NCI-H526 (cell line): ENCODE measurements at regions not wholly inside any gene's neighbourhood (a gene's known extent, or its start where the extent isn't known, plus 50 kb on each side); places are given as distances from the start of the nearest gene placed in this dataset.

Source experiments
- DNase-seq, 2 experiments: peaks; one replicate each; lab custom pipeline; 2025; lab: John Stamatoyannopoulos, UW

DNA sequence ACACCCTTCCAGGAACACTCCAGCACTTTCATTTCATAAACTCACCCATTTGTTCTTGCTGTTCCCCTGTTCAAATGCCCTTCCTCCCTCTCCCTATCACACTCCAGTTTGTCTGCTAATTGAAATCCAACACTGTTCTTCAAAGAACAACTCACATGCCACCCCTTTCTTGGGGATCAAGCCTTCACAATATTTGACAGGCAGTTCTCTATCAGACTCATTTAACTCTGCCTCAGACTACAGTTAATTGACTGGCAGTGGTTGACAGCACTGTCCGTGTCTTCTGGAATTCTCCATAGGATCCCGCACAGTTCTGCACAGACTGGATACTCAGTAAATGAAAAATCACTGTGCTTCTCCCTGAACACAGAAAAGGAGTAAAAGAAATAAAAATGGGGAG is 87.8 kb downstream of the PMP22 start:
- DNase-seq, result no peak

DNA sequence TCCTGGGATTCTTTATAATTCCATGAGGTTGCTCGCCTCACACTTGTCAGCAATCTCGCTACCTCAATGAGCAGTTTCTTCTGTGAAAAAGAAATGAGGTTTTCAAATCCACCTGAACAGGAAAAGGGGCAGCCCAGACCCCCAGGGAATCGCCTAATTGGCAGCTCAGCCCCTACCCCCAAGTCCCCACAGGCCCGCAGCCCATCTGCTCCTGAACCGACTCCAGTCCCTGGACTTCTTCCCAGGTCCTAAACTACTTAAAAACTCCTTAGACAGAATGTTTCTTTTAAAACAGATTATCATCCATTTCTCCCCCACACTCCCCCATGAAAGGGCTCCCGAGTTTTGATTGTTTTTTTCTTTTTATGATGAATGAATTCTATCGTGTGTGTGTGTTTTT is 89.8 kb downstream of the PMP22 start:
- no peak for DNase-seq

DNA sequence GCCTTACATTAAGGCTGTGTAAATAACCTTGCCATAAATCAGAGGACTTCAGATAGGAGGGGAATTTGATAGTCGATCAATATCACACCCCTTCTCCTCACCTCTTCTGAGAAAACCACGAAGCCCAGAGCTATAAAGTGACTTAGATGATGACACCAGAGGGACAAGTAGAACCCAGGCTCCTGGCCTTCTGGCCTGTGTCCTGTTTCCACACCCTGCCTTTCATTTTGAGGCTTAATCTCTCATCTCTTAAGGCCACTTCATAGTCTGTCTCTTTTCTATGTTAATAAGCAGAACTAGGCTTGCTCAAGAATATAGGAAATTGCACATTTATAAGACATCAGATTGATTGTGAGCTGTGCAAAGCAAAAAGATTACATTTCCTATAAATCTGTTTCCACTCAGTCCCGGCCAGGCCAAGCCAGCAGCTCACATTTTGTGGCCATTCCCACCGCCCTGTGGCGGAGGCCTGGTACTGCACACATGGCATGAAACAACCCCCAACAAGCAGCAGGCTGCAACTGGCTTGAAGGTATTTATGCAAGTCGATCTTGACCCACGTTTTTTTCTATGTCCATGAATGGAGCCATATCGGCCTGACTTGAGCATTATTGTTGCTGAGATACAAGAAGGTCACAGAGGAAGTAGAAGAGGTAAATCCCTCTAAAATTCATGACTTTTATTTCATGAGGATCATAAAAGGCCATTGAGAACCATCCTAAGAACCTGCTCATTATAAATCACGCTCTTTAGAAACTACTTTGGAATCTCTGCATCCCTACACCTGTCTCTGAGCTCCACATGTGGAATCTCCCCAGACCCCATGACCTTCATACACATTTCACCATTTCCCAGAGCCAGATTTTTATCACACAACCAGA is 93.7 kb downstream of the PMP22 start:
- DNase-seq, result peak; percentile 10 to 37

DNA sequence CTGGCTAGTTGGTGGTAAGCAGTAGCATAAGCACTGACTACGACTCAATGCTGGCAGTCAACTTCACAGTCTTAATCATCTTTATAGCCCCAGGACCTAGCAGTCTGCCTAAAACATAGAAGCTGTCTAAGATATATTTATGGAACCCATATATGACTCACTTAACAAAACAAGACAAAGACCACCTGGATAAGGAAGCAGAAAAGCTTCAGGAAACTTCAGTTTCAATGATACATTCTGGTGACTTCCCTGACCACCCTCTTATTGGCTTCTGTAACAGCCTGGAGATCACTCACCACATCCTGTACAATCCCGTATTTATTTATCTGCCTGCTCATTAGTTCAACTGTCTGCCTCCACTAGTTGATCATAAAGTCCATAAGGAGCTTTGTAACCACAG is 95.5 kb downstream of the PMP22 start:
- DNase-seq, result no peak

DNA sequence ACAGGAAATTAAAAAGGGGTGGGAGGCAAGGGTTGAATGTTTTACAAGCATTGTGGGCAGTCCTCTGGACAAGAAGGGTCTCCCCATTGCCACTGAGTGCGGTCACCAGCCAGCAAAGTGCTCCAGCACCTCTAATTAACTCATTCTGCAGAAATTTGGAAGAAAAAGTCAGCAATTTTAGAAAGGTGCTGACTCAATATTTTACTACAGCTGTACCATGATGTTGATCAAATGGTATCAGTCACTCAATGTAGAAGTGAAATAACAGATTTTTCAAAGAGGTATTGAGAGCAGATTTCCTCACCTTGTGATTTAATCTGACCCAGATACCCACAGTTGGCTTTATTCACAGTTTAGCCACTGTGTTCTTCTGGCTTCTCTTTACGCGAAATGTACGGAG is 96.7 kb downstream of the PMP22 start:
- no peak for DNase-seq

DNA sequence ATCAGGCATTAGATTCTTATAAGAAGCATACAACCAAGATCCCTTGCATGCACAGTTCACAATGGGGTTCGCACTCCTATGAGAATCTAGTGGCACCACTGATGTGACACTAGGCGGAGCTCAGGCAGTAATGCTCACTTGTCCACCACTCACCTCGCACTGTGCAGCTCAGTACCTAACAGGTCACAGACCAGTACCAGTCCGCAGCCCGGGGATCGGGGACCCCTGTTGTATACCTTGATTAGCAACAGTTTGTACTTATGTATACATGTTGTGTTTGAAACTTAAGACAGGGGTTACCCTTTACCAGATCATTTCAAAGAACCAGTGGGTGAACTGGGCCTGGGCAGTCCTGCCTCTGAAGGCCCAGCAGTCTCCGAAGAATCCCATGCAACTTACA is 103.7 kb downstream of the PMP22 start:
- DNase-seq, result no peak

DNA sequence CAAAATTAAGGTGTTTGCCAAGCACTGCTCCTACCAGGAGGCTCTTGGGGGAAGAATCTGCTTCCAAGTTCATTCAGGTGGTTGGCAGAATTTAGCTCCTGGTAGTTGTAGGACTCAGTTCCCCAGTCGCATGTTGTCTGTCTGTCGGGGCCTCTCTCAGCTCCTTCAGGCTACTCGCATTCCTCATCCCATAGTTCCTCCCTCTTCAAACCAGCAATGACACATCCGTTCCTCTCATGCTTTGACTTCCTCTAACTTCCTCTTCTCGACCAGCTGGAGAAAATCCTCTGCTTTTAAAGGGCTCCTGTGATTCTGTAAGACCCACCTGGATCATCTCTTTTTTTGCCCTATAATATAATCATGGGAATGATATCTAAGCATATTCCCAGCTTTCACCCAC is 108.1 kb downstream of the PMP22 start:
- no peak for DNase-seq

DNA sequence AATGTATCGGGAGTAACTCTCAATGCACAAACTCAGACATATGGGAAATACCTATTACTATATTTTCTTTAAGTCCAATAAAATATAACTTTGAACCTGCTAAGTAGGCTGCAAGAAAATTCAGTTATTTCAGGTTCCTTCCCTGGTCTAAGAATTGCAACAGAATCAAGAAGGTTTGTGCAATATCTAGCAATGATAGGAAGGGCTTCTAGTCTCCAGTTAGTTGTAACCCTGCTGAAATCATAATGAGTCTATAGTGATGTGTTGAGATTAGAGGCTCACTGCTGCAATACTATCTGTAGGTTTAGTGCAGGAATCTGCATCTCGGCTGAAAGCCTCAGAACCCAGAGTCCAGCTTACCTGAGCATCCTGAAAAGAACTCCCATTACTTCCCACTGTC is 110.5 kb downstream of the PMP22 start:
- no peak for DNase-seq

DNA sequence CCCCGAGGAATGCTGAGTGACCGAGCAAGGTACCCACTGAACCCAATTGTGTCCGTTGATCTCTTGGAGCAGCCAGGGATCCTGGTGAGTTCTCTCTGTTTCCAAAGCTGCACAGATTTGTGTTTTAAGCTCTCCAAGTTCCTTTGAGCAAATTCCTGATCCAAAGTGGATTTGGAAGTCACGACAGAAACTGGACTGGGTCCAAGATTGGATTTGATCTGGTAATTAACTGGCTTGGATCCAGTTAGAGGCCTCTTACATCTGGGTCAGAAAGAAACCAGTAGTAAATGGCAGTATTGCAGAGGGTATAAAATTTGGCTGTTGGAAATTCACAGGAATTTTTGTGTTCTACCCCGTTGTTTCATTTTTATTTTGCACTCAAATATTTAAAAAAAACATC is 119.5 kb downstream of the PMP22 start:
- no peak for DNase-seq

DNA sequence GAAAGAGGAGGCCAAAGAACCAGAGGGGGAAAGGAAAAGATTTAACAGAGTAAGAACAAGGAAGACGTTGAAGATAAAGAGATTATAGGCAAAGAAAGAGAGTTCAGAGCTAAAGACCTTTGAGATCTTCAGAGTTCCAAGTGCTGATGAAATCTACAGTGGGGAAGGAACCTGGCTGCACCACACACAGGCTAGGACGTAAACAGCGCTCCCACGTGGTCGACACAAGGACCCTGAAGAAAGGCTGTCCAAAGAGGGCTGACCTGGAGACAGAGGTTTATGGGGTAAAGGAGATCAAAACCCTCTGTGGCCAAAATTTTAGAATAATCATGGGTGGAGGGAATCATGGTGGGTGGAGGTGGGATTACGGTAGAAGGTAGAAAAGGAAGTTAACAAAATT is 121.6 kb downstream of the PMP22 start:
- no peak for DNase-seq

DNA sequence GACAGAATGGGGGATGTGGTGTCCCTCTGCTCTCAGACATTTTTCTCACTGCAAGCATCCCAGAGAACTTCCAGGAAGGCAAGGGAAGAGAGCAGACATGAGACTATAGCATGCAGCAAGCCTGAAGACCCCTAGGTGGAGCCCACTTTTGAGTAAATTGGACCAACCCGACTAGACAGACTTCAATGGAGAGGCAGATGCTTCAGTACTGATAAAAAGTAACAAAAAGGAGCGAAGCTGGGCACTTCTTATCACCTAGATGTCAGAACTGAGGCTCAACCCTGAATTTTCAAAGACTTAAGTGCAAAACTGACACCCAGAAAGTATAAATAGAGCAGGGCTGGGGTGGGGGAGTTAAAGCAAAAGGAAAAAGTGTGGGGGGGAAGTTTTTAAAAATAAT is 130.8 kb downstream of the PMP22 start:
- DNase-seq, result no peak

DNA sequence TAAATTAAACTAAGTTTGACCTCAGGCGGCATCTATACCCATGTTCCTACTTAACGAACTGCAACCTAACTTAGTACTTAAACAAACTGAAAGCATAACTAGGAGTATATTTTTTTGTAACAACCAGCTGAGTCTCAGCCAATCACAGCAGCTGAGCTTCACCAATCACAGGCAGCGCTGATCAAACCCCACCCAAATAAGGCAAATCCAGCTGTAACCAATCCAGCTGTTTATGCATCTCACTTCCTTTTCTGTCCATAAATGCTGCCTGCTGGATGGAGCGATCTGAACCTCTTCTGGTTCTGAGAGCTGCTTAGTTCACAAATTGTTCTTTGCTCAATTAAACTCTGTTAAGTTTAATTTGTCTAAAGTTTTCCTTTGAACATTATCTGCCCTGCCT is 131.3 kb downstream of the PMP22 start:
- DNase-seq, result no peak

DNA sequence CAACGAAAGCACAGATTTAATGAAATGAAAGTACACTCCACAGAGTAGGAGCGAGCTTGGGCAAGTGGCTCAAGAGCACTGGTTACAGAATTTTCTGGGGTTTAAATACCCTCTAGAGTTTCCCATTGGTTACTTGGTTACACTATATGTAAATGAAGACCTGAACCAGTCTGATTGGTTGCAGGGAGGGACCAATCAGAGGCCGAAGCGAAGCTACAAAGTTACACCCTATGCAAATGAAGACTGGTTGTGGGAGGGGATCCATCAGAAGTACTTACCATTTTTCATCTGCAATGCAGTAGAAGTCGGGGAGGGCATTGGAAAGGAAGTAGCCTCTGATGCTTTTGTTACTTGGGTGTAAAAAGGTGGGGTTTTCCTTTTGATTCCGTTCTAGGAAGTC is 132.0 kb downstream of the PMP22 start:
- no peak for DNase-seq

DNA sequence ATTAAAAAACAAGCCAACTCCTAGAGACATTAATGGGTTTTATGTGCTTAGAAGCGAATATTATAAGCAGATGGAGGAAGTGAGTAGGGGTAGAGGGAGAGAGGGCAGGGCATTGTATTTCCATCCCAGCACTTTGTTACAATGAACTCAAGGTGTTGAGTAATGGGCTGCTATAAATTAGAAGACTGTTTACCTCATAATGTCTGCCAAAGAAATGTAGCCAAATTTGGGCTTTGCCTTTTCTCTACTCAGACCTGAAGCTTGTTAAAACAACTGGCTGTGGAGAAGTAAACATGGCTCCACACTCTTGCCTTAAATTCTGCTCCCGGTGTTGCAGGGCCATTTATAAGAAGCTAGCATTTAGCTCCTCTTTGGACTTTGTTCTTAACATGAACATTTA is 134.7 kb downstream of the PMP22 start:
- DNase-seq, result no peak

DNA sequence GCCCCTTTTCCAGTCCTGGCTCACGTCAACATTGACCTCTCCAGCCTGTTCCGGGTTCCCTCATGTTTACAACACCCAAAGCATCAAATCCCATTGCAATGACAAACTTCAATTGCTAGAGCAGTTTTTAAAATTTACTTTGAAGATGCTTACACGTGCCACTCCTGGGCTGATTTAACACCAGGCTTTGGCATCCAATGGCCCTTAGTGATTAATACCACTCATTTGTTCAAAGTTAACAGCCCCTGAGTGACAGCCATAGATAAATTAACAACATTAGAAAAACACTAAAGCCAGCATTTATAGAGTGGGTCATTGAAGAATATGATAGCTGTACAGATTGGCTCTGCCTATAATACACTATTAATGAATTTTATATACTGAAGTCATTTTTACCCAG is 135.1 kb downstream of the PMP22 start:
- no peak for DNase-seq

DNA sequence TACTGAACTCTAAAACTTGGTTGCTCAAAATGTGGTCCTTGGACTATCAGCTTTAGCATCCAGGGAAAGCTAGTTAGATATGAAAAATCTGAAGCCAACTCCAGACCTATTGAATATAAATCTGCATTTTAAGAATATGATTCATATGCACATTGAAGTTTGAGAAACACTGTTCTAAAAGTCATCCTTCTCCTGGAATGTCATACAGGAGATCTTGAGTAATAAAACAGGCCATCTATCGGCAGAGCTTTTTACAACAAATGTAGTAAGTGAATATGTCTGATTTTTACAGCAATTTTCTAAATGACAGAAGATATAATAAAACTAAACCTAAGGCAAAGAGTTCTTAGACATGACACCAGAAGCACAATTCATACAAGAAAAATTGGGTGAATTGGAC is 140.4 kb downstream of the PMP22 start:
- no peak for DNase-seq

DNA sequence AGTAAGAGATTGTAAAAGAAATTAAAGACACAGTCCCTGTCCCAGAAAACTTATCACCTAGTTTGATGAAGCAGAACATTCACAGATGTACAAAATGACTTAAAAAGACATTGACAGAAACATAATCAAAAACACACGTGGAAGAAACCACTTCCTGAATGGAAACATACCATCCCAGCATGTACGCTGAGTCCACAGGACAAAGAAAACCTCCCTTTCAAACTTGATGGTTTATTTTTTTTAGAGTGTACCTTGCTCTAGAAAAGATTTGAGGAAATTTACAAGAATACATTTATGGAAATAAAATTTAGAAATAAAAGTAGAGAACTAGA is 140.9 kb downstream of the PMP22 start:
- no peak for DNase-seq

DNA sequence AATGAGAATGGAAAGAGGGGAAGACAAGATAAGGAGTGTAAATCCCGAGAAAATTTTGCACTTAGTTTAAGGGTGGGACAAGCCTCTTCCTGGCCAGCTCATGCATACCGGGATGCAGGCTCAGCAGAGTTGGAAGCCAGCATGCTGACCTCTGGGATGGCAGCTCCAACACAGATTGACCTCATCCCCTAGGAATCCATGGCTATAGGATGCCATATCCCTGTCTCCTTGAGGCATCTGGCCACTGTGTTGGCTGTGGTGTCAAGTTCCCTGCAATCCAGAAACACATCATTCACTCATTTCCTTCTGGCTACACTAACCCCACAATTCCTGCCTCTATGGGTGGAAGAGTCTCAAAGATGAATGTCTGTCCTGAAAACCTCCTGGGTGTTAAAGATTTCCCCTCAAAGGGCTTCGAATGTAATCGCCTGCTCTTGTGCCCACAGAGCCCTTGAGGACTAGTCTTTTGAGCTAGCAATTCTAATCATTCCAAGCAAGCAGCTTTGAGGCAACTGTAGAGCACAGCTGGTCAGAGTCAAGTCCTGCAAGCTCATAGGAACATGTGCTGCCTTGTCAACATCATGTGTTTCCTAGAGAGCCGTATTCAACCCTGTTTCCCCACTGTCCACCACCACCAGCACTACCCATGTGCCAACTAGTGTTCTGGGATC is 141.4 kb downstream of the PMP22 start:
- no peak for DNase-seq

DNA sequence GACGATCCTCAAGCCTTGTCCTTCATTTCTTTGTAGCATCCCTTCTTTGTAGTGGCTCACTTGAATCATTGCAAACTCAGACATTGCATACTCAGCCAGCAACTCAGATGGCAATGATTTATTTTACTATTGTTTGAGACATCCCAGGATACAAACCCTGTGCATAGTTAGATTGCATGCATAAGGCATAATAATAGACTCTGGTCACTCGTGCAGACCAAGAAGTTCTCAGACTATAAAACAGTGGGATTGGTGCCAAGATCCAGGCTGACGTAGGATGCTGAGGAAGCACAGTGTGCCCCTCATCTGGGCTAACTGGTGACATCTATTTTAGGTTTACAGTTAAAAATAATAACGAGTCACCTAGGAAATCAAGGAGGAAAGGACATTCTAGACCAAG is 142.3 kb downstream of the PMP22 start:
- no peak for DNase-seq

DNA sequence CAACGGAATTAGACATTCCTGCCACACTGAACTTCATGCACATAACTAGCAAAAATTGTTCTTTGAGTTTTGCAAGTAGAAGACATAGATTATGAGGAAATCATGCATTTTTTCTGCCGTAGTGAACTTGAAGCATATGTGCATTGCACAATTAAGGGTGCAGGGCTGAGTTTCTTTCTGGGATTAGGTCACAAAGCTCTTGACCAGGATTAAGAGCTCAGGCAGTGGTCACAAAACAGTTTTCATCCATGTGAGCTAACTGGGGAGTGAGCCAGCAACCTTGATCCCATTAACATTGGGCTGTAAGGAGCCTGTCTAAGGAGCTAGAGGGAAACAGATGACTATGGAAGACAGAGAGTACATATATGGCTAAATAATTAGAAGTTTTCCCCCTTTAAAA is 143.7 kb downstream of the PMP22 start:
- DNase-seq, result no peak

DNA sequence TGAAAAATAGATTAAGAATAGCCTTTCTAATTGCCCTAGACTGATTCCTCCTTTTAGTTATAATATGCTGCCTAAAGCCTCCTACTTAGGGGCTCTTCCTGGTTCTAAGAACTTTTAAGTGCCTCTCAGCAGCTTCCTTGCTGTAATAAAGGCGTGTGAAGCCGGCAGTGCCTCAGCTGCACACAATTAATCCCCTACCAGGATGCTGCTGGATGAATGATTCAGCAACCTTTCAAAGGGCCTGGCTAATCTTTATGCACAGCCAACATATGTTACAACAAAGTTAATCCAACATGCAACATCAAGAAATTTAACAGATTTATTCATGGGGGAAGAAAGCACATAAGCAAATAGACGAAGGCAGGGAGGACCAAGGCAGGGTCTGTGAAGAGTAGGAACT is 145.2 kb downstream of the PMP22 start:
- no peak for DNase-seq

DNA sequence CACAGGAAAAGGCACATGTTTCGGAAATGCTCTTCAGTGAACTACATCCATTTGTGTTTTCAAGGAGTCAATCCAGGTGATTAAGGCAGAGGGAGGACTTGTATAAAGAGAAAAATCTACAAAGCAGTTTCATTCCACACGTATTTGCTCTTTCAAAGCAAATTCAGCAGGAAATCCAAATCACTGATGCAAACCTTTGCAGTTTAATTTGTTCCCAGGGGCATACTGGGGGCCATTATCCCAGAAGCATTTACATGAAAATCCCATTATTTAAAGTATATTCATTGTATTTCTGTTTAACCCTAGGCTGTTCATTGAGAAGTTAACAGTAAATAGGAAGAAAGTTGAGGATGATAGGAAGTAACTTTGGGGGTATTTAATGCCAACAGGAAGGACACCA is 147.9 kb downstream of the PMP22 start:
- DNase-seq, result no peak

DNA sequence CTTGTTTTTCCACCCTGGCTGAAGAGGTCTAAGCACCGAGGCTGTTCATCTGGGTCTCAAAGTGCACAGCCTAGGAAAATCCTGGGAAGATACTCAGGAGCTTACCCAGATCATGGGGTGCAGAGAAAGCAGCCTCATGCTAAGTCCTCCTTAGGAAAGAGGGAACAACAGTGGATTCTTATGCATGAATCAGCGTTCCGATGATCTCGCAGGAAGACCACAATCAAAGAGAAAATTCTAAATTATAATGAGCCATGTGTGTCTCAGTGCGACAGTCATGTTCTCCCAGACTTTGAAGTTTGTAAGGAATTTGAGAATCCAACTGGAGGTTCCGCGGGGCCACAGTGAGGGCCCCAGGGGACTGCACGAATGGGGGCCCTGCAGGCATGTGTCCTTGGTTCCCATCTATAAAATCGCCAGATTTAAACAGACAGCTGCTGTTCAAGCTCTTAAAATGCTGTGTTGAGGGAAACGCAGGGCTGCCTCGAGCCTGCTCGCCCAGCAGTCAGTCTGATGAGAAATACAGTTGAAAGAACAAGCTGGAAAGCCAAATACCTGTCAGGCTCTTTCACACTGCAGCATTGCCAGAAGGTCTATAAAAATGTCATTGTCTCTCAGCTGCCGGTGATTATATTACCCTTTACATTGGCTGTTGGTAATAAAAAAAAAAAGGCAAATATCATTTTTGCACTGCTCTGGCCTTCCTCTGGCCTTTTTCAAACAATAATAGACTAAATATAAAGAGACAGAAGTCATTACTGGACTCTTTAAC is 152.1 kb downstream of the PMP22 start:
- peak; percentile 2 for DNase-seq
